ENCODE measurements at regions not wholly inside any gene's neighbourhood (a gene's known extent, or its start where the extent isn't known, plus 50 kb on each side); places are given as distances from the start of the nearest gene placed in this dataset.
"Not testable (repeated sequence)": the region's sequence is repeated elsewhere in the genome, so short reads cannot be mapped to it uniquely, and the experiment has no call there.

GRCh38 chr11:10975287-10975721, 117.5 kb upstream of the ZBED5 start:
- in situ Hi-C loops (cut with HindIII; ENCODE audit: low sequenced_read_pairs) = no loop called here

- in situ Hi-C loops (cut with HindIII; ENCODE audit: low sequenced_read_pairs) = no loop called here
These were observed 115.6 kb upstream of the ZBED5 start for GRCh38 chr11:10973416-10973815.

GRCh38 chr11:10970926-10971325, 113.1 kb upstream of the ZBED5 start:
- in situ Hi-C loops (cut with HindIII; ENCODE audit: low sequenced_read_pairs) = no loop called here

GRCh38 chr11:10969387-10969786, 111.5 kb upstream of the ZBED5 start:
- in situ Hi-C loops (cut with HindIII; ENCODE audit: low sequenced_read_pairs) = no loop called here

- in situ Hi-C loops (cut with HindIII; ENCODE audit: low sequenced_read_pairs) = not testable (repeated sequence)
These were observed 99.0 kb upstream of the ZBED5 start for GRCh38 chr11:10956884-10957283.

GRCh38 chr11:10955616-10956015, 97.8 kb upstream of the ZBED5 start:
- in situ Hi-C loops (cut with HindIII; ENCODE audit: low sequenced_read_pairs) = no loop called here

- in situ Hi-C loops (cut with HindIII; ENCODE audit: low sequenced_read_pairs) = no loop called here
These were observed 96.3 kb upstream of the ZBED5 start for GRCh38 chr11:10954184-10954583.

GRCh38 chr11:10952872-10953271, 95.0 kb upstream of the ZBED5 start:
- in situ Hi-C loops (cut with HindIII; ENCODE audit: low sequenced_read_pairs) = no loop called here

GRCh38 chr11:10947935-10948334, 90.1 kb upstream of the ZBED5 start:
- in situ Hi-C loops (cut with HindIII; ENCODE audit: low sequenced_read_pairs) = not testable (repeated sequence)

GRCh38 chr11:10946072-10946471, 88.2 kb upstream of the ZBED5 start:
- in situ Hi-C loops (cut with HindIII; ENCODE audit: low sequenced_read_pairs) = no loop called here

GRCh38 chr11:10945196-10945595, 87.3 kb upstream of the ZBED5 start:
- in situ Hi-C loops (cut with HindIII; ENCODE audit: low sequenced_read_pairs) = no loop called here

GRCh38 chr11:10943968-10944367, 86.1 kb upstream of the ZBED5 start:
- in situ Hi-C loops (cut with HindIII; ENCODE audit: low sequenced_read_pairs) = no loop called here

- in situ Hi-C loops (cut with HindIII; ENCODE audit: low sequenced_read_pairs) = no loop called here
These were observed 84.8 kb upstream of the ZBED5 start for GRCh38 chr11:10942620-10943019.

- in situ Hi-C loops (cut with HindIII; ENCODE audit: low sequenced_read_pairs) = no loop called here
These were observed 84.0 kb upstream of the ZBED5 start for GRCh38 chr11:10941871-10942270.

GRCh38 chr11:10941414-10941813, 83.6 kb upstream of the ZBED5 start:
- in situ Hi-C loops (cut with HindIII; ENCODE audit: low sequenced_read_pairs) = no loop called here

GRCh38 chr11:10938650-10939387, 81.0 kb upstream of the ZBED5 start:
- in situ Hi-C loops (cut with HindIII; ENCODE audit: low sequenced_read_pairs) = no loop called here

- in situ Hi-C loops (cut with HindIII; ENCODE audit: low sequenced_read_pairs) = no loop called here
These were observed 80.4 kb upstream of the ZBED5 start for GRCh38 chr11:10938231-10938630.

- in situ Hi-C loops (cut with HindIII; ENCODE audit: low sequenced_read_pairs) = no loop called here
These were observed 79.5 kb upstream of the ZBED5 start for GRCh38 chr11:10937385-10937771.

GRCh38 chr11:10936626-10937384, 79.0 kb upstream of the ZBED5 start:
- in situ Hi-C loops (cut with HindIII; ENCODE audit: low sequenced_read_pairs) = no loop called here

- in situ Hi-C loops (cut with HindIII; ENCODE audit: low sequenced_read_pairs) = no loop called here
These were observed 77.2 kb upstream of the ZBED5 start for GRCh38 chr11:10935015-10935559.

GRCh38 chr11:10934293-10934860, 76.5 kb upstream of the ZBED5 start:
- in situ Hi-C loops (cut with HindIII; ENCODE audit: low sequenced_read_pairs) = no loop called here
